HEK293T (cell line): ENCODE measurements at regions not wholly inside any gene's neighbourhood (a gene's known extent, or its start where the extent isn't known, plus 50 kb on each side); places are given as distances from the start of the nearest gene placed in this dataset.

ENCODE experiments used
- ARNT ChIP-seq: fragments of 450-650 bp; IDR thresholded peaks from 2 replicates; pipeline ENCODE4 v1.6.1; 2017; ENCODE audit warnings: mild to moderate bottlenecking
- BHLHE40 ChIP-seq: fragments of 450-650 bp; IDR thresholded peaks from 2 replicates; pipeline ENCODE4 v1.6.1; 2016; ENCODE audit warnings: mild to moderate bottlenecking, moderate library complexity, borderline replicate concordance
- ELF4 ChIP-seq: fragments of 450-650 bp; IDR thresholded peaks from 2 replicates; pipeline ENCODE4 v1.6.1; 2017; ENCODE audit warnings: antibody characterized with exemption
- FOXA1 ChIP-seq: fragments of 450-650 bp; IDR thresholded peaks from 2 replicates; pipeline ENCODE4 v1.6.1; 2016; ENCODE audit warnings: mild to moderate bottlenecking
- FOXK2 ChIP-seq: fragments of 450-650 bp; IDR thresholded peaks from 2 replicates; pipeline ENCODE4 v1.6.1; 2016; ENCODE audit warnings: mild to moderate bottlenecking
- FOXM1 ChIP-seq: fragments of 450-650 bp; IDR thresholded peaks from 2 replicates; pipeline ENCODE4 v1.6.1; 2017; ENCODE audit warnings: mild to moderate bottlenecking, borderline replicate concordance
- HDGF ChIP-seq: fragments of 450-650 bp; IDR thresholded peaks from 2 replicates; pipeline ENCODE4 v1.6.1; 2017; ENCODE audit warnings: antibody characterized with exemption, borderline replicate concordance
- L3MBTL2 ChIP-seq: fragments of 450-650 bp; conservative IDR thresholded peaks from 2 replicates; pipeline ENCODE4 v1.6.1; 2016; ENCODE audit warnings: mild to moderate bottlenecking
- LEF1 ChIP-seq: fragments of 450-650 bp; IDR thresholded peaks from 2 replicates; pipeline ENCODE4 v1.6.1; 2017; ENCODE audit warnings: mild to moderate bottlenecking, borderline replicate concordance
- NFRKB ChIP-seq: fragments of 450-650 bp; IDR thresholded peaks from 2 replicates; pipeline ENCODE4 v1.6.1; 2016; ENCODE audit warnings: mild to moderate bottlenecking, moderate library complexity
- SP1 ChIP-seq: fragments of 450-650 bp; IDR thresholded peaks from 2 replicates; pipeline ENCODE4 v1.6.1; 2017
- SUZ12 ChIP-seq: fragments of 450-650 bp; IDR thresholded peaks from 2 replicates; pipeline ENCODE4 v1.6.1; 2016; ENCODE audit warnings: mild to moderate bottlenecking

- no peak for TF ChIP-seq SUZ12
- TF ChIP-seq ELF4, result no peak
- no peak for TF ChIP-seq ARNT
- no peak for TF ChIP-seq FOXA1
- TF ChIP-seq BHLHE40, result no peak
- no peak for TF ChIP-seq FOXM1
- TF ChIP-seq LEF1, result no peak
- TF ChIP-seq FOXK2, result no peak
- TF ChIP-seq HDGF, result no peak
- TF ChIP-seq L3MBTL2, result no peak
- no peak for TF ChIP-seq SP1
- no peak for TF ChIP-seq NFRKB
Observed at GRCh38 chr12:92080911-92081285, 64.7 kb downstream of the BTG1 start.
